ENCODE measurements at regions not wholly inside any gene's neighbourhood (a gene's known extent, or its start where the extent isn't known, plus 50 kb on each side); places are given as distances from the start of the nearest gene placed in this dataset.
A peak's percentile ranks its signal among the peaks of the same experiment; 100 is the strongest.

DNA sequence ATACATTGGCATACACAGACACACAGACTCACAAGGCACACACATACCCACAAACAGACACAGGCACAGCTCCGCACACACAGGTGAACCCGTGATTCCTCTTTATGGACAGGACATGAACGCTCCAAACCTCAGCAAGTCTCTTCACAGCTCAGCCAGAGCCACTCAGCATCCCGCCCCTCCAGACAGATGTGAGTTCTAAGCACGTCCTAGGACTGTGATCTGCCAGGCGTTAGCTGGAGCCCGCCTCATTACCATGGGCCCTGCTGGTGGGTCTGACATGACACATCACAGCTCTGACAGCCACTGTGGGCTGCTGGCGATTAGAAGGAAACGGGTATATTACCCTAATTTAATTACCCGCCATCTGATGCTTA is 176.7 kb upstream of the PPP2R2D start:
- DNase-seq = no peak

DNA sequence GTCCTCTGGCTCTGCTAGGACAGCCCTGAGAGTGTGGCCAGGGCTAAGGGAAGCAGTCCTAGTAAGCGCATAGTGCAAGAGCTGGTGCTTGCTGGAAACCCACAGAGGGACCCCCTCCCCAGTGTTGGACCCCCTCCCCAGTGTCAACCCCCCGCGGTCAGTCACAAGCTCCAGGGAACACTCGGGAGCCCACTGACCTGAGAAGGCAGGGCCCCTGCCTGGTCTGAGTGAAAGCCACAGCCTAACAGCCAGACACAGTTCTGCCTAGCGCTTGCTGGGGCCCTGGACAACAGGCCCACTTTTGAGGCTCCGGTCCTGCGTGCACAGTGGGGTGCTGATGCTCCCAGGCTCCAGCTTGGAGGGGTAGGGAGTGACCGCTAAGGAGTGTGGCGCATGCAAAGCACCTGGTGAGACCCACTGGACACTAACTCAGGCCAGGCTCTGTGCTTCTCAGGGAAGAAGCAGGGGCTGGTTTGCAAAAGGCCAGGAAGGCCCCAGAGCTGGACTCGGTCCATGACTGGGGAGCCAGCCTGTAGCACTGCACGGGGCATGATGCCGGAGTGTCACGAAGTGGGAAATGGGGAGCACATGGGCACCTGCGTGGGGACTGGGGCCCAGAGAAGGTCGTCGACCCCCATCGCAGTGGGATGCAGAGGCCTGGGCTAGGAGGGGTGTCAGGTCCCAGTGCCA is 175.8 kb upstream of the PPP2R2D start:
- no peak for DNase-seq

DNA sequence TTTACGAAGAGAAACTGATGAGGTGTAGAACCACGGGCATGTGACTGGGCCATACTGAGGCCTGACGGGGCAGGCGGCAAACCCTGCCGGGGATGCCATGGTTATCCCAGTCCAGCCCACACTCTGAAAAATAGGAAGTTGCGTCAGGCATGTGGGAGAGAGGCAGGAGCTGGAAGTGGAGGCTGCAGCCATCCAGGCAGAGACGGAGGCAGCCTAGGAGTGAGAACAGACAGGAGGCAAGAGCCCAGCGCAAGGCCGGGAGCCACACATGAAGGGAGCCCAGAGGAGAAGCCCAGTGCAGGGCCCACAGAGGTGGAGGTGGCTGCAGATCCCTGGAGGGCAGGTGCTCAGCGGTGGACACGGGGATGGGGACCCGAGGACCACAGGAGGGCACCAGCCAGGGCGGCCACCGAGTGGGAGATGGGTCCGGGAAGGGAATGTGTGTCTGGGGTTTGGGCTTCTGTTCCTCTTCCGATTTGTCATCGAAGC is 175.2 kb upstream of the PPP2R2D start:
- no peak for DNase-seq

DNA sequence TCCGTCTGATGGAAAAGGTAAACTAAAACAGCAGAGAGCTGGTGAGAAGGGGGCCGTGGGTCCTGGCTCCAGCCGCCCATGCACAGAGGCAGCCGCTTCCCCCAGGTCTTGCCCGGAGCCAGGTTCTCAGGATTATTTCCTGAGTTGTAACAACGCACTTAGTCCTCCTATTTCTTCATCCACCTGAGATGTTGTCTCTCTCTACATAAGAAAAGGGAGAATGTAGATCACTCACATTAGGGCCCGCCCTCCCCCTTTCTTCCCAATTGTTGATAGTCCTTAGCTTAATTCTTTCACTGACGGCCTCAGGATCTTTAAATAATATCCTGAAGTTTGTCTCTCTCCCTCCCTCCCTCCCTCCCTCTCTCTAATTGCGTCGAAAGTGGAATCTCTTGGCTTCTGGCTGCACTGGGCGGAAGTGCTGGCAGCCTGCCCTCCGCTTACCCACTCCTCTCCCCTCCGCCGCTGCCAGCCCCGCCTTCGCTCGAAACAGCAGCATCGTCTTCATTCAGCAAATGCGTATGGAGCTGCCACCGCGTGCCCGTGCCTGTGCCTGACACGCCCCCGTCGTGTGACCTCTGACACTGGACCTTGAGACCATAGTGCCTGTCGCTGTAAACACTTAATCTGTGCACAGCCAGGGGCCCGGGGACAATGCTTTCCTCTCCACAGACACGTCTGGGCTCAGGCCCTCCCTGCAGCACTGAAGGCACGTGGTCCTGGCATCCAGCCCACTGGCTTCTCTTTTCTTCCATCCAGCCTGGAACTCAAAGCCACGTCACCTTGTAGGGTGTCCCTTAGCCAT is 174.5 kb upstream of the PPP2R2D start:
- DNase-seq = peak; percentile 41

DNA sequence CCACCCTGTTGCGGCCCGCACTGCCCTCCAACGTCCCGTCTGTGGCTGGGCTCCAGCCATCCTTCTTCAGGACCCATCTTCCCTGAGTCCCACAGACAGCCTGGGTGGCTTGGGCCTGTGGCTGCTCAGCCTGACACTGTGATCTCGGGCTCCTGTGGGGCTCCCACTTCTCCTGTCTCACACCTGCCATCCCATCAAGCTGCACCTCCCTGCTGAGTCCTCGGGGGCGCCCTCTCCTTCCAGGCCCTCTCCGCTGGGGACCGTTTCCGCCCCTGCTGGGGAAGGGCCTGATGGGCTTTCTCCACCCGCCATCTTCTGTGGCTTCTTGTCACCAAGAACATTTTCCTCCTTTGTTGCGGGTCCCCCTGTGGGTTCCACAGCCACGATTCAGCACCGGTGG is 173.8 kb upstream of the PPP2R2D start:
- DNase-seq = no peak

DNA sequence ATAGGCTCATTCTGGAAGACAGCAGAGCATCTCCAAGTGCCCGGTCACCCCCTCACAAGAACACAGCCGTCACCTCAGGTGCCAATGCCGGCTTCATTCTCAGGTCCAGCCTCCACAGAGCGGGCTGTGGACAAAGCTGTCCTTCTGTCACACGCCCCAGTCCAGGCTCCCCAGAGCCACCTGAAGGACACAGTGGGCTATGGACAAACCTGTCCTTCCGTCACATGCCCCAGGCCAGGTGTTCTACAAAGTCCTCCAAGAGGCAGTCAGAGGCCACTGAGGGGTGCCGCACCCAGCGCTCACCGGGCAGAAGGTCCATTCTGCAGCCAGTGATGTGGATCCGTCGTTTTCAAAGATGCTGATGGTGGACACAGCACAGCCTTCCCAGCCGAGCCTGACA is 173.2 kb upstream of the PPP2R2D start:
- DNase-seq = no peak

DNA sequence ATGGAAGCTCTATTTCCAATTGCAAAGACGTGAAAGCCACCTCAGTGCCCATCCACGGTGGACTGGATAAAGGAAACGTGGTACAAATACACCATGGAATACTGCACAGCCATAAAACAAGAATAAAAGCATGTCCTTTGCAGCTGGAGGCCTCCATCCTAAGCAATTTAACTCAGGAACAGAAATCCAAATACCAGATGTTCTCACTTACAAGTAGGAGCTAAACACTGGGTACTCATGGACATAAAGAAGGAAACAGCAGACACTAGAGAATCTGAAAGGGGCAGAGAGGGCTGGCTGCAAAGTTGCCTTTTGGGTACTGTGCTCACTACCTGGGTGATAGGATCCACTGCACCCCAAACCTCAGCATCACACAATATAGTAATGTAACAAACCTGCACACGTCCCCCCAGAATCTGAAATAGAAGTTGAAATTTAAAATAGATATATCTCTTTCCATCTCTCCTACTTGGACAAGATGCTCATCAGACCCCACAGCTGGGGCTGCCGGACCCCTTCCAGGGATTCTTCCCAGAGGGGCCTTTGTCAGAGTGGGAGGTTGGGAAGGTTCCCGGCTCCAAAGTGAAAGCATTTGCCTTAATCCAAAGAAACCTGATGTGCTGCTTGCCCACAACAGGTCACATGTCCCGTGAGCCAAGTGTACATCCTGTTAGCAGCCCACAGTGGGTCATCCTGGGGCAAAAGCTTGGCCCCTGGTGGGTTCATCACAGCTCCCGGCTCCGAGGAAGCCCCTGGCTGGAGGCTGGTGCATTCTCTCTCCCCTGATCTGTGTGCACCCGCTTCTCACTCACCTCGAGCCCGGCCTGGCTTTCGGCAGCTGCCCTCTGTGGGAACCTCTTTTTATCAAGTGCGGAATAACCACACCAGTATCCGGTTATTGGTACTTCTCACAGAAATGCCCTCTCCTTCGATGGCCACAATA is 172.3 kb upstream of the PPP2R2D start:
- no peak for DNase-seq

DNA sequence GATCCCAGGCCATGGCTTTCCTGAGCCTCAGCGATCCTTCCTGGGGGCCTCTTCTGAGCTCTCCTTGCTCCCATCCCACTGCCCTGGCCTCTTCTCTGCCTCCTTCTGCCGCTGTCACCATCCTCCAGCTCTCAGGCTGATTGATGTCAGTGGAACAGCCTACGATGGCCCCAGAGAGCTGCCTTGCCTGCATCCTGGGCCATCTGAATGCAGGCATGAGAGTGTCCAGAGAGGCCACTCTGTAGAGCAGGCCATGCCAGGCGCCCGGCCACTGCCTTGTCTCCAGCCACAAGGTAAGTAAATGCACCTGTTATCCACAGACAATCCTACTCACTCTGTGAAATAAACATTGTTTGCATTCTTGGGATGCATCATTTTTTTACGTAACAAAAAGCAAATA is 171.4 kb upstream of the PPP2R2D start:
- DNase-seq = no peak

DNA sequence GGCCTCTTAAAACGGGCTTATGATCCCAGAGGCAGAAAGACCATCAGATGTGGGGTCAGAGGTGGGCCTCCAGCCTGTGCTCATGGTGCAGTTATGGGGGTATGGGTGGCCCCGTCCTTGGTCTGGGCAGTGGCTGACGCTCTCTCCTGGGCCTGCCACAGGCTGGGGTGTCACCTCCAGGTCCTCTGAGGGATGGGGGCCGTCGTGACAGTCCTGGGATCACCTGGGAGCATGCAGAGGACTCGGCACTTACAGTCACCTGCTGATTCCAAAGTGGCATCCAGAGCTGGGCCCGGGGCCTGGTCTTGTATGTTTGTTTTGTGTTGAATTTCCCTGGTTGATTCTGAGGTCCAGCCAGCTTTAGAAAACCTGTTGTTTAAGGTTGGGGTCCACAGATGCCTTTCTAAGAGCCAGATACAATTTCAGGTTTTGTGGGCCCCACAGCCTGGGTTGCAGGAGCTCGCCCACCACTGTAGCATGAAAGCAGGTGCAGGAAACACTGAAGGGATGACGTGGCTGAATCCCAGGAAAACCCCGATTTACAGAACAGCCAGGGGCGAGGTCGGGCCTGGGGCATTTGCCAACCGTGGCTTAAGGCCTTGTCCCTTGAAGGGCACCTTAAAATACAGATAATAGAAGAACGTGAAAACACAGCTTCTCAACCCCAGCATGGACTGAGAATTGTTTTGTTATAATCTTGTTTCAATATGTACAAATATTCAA is 170.7 kb upstream of the PPP2R2D start:
- DNase-seq = no peak

DNA sequence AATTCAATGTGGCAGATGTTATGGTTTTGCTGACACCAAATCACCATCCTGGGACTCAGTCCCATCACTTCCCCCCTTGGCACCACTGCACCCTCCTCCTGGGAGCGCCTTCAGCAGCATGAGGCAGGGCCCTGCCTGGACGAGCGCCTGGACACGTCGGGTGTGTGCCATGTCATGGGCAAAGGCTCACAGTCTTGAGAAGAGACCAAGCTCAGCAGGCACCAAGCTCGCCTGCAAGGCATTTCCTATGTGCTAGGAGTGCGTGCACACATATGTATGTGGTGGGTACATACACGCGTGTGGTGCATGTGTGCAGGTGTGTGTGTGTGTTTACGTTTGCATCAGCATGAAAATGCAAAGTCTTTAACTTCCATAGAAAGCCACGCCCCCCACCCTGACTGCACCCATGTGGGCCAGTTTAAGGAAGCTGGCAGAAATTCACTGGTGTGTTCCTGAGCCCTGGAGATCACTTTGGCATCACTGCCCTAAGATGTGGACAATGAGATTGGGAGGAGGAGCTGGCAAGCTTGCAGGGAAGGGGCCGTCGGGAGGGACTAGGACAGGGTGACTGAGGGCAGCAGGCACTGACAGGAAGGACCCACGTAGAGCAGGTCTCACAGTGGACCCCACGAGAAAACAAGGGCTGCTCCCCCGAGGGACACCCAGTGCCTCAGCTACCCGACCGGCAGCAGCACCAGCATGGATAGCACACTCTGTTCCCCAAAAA is 169.9 kb upstream of the PPP2R2D start:
- DNase-seq = no peak

DNA sequence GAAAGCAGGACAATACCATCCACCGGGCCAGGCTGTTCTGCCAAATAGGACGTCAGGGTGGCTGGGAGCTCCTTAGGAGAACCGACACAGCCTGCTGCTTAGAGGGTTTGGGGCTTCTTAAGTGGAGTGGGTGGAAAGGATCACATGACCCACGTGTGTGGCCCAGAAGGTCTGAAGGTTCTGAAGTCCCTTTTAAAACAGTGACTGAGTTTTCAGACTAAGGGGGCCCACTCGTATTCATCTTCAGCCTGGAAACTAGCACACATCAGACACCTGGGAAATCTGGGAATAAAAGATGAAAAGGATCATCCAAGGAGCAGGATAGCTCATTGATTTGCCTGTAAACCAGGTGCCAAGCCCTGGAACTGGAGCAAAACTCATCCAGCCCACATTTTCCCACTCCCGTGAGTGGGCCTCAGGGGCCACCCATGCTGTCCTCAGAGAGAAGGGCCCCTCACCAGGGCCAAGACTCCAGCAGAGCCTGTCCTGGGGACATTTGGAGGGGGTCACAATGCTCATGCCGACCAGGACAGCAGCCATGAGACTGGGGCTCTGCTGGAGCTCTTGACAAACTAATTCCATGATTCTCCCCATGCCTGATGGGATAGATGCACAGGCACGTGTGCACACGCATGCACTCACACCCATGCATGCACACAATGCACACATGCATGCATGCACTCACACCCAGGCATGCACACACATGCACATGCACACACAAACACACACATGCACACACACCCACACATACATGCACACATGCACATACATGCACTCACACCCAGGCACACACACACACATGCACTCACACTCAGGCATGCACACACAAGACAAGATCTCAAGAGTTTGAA is 168.8 kb upstream of the PPP2R2D start:
- no peak for DNase-seq

DNA sequence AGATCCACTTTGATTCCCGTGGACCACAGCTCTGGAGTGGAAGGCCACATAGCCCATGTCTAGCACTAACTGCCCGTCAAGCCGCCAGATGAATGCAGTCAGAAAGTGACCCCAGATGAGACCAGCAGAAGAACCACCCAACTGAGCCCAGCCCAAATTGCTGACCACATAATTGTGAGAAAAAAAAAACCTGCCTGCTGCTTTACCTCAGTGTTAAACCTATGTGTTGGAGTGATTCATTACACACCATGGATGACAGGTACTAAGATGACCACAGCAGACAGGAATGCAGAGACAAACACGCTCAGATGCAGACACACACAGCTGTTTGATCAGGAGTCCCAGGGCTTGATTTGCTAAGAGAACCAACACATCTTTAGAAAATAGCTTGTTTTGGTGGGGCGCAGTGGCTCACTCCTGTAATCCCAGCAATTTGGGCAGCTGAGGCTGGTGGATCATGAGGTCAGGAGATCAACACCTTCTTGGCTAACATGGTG is 168.1 kb upstream of the PPP2R2D start:
- DNase-seq = no peak

DNA sequence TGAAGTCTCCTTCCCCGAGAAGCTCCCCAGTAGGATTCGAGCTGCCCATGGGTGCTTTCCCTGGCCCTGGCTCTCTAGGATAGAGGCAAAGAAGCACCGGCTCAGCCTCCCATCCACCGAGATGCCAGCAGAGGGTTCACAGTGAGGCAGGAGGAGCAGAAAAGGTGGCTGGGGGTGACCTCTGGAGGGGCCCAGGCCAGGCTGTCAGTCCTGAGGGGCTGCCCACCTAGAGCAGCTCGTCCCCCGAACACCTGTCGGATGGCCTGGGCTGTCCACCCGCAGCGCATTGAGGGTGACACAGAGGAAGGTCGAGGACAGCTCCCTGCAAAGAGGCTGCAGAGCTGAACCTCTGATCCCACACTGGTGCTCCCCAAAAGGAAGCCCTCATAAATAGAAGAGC is 167.2 kb upstream of the PPP2R2D start:
- DNase-seq = no peak

DNA sequence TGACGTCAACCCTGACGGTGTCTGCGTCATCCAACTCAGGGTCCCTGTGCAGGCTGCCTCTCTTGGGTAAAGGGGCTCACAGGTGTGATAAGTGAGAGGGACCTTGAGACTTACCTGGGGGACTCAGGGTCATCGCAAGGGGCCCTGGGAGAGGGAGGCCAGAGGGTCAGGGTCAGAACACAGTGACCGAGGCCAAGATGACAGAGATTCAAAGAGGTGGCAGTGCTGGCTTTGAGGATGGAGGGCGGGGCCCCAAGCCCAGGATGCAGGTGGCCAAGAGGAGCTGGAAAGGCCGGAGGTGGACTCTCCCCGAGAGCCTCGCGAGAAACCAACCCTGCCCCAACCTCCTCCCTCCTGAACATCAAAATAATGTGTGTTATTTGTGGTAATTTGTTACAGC is 165.2 kb upstream of the PPP2R2D start:
- DNase-seq = no peak

DNA sequence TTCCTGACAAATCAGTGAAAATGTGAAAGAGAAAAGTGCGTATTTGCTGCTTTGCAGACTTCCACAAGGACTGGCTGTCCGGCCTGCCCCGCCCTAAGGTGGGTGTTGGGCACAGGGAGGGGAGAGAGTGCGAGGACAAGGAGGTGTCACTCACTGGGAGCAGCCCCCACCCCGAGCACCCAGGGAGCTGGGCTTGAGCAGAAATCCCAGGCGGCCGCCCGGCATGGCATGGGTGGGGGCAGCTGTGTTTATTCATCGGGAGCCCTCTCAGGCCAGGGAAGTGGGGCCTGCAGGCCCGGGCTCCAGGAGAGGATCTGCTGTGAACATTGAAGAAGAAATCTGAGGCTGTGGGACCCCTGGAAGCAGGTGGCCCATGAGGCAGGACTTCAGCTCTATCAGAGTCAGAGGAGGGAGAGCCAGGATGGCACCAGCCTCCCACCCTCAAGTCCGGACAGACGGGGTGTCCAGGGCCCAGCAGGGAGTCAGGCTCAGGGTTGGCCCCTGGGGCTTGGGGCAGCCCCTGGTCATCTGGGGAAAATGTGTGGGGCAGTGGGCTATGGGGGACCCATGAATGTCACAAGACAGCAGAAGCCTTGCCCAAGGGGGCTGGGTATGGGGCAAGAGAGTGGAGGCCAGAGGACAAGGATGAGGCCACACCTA is 164.4 kb upstream of the PPP2R2D start:
- DNase-seq = no peak

DNA sequence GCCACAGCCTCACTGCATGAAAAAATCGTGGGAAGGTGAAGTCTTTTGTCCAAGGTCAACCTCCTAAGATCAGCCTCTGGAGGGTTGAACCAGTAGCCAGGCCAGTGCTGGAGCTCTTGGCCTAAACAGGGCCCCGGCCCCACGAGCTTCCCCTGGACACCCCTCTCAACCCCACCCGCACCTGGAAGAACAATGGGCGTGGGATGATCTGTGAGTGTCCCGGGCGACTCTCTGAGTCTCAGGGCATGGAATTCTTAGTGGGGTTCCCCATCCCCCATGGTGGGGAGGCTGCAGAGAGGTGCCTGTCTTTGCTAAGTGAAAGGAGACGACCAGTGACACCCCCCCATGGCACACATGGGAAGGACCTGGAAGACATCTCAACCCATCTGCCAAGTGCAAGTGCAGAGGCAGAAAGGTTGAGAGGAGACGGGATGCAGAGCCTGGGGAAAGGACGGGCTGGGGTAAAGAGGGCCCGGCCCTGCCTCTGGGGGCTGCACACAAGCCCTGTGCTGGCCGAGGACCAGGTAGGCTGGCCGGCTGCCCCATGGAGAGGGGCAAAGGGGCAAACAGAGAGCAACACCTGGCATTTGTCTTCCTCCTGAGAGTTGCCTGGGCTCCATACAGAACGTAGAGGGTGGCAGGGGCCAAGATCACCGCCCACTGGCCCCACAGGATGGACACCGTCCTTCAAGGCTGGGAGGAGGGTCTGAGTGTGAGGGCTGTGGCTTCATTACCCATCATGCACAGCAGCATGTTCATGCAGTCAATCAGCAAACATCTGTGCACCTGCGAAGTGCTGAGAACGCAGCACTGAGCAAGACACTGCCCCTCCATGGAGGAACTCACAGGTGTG is 163.0 kb upstream of the PPP2R2D start:
- no peak for DNase-seq

DNA sequence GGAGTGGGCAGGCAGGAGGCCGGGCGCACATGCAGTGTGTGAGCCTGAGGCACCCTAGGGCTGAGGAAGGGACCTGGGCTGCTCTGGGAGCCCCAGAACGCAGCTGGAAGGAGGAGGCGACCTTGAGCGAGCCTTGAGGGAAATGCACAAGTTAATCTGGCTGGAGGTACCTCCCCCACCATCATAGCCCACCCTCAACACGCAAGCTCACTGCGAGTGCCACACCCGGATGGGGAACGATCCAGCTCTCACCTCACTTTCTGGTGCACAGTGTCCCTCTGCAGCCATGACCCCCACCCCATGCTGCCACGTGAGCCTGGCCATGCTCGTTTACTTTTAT is 162.4 kb upstream of the PPP2R2D start:
- DNase-seq = no peak

DNA sequence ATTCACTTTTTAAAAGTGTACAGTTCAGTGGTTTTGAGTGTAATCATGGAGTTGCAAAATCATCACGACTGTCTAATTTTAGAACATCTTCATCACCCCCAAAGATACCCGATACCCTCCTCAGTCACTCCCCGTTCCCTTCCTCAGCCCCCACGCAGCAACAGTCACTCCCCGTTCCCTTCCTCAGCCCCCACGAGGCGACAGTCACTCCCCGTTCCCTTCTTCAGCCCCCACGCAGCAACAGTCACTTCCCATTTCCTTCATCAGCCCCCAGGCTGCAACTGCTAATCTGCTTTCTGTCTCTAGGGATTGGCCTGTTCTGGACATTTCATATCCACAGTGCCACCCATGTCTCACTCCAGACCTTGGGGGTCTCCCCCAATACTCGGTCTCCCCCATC is 161.6 kb upstream of the PPP2R2D start:
- DNase-seq = no peak

DNA sequence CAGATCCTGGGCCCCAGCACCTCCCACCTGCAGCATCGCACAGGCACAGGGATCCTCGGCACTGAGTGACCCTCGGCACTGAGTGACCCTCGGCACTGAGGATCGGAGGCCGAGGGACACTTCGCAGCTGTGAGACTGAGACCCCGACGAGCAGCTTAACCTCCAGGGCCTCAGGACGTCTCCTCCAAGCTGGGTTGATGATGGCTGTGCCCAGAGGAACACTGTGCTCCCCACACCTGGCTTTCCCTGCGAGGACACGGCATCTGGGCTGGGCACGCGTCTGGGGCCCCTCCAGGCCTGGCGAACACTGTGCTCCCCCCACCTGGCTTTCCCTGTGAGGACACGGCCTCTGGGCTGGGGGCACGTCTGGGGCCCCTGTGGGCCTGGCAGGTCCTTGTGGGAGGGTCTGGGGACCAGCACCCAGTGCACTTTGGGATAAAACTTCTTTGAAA is 158.3 kb upstream of the PPP2R2D start:
- no peak for DNase-seq

All from hematopoietic multipotent progenitor cell treated with erythropoietin and hydrocortisone succinate and interleukin-3 and kit ligand, for 4 days (in vitro differentiated cells).